Motor neuron (in vitro differentiated cells): ENCODE measurements at regions not wholly inside any gene's neighbourhood (a gene's known extent, or its start where the extent isn't known, plus 50 kb on each side); places are given as distances from the start of the nearest gene placed in this dataset.

ENCODE experiments used
- ATAC-seq, 8 experiments: fragments of 200-7000 bp; cut with Tn5 transposase; replicated peaks in 6 of 8; 2 replicates each; pipeline ENCODE4 v1.8.0; 2021; ENCODE audit warnings: mild to moderate bottlenecking in 8 of 8, moderate library complexity in 8 of 8
- H3K27ac ChIP-seq, 2 donors: fragments of 250-450 bp; sonication (Bioruptor Pico); 2 replicates each; pipeline ENCODE4 v1.9.0; 2021; ENCODE audit warnings: antibody characterized with exemption in 2 of 2, mild to moderate bottlenecking in 2 of 2, moderate library complexity in 1 of 2
- H3K4me1 ChIP-seq, 2 donors: fragments of 250-450 bp; sonication (Bioruptor Pico); replicated peaks in 1 of 2; 2 replicates each; pipeline ENCODE4 v1.6.1; 2021; ENCODE audit warnings: antibody characterized with exemption in 2 of 2, mild to moderate bottlenecking in 2 of 2, moderate library complexity in 1 of 2
- H3K4me3 ChIP-seq, 5 donors: fragments of 250-450 bp; sonication (Bioruptor Pico); 2 replicates each; pipeline ENCODE4 v1.9.0; 2021; ENCODE audit warnings: antibody characterized with exemption in 5 of 5, mild to moderate bottlenecking in 5 of 5, moderate library complexity in 4 of 5
- WGBS, 10 experiments: fragments of 450-650 bp; shearing (Covaris generic); methylation state at CpG; one replicate each; pipeline ENCODE4 v1.0.0; 2022; 5-methylcytosine and 5-hydroxymethylcytosine counted together
- in situ Hi-C, 9 experiments: fragments of 400-800 bp; cut with MboI; loops; one replicate each; pipeline ENCODE4 v1.15.0; 2021; ENCODE audit warnings: low sequenced_read_pairs in 9 of 9, low pct_unique_long_range_greater_than_20kb in 2 of 9; ENCODE audit not compliant: unreplicated experiment in 9 of 9

DNA sequence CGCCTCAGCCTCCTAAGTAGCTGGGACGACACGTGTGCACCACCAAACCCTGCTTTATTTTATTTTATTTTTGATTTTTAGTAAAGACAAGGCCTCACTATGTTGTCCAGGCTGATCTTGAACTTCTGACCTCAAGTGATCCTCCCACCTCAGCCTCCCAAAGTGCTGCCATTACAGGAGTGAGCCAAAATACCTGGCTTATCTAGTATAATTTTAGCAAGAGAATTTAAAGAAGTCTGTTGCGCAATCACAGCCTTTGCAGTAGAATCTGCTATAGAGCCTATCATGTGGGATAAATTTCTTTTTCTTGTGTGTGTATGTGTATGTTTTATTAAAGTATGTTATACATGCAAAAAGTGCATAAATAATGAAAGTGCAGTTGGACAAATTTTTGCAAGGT, 92.1 kb upstream of the ANKEF1 start:
- in situ Hi-C loops = no loop called here
- Histone ChIP-seq H3K4me3 (no peak overlapping the region), H3K4me1 (no peaks in the 10 kb centered on the region), H3K27ac (no peak overlapping the region)
- 40 to 100% (median 91%) methylated on average over 1 to 4 of the region's 4 CpGs; no CpG with 5 or more reads in 3 of the 10 experiments for WGBS, 10 experiments
- no peak for ATAC-seq

DNA sequence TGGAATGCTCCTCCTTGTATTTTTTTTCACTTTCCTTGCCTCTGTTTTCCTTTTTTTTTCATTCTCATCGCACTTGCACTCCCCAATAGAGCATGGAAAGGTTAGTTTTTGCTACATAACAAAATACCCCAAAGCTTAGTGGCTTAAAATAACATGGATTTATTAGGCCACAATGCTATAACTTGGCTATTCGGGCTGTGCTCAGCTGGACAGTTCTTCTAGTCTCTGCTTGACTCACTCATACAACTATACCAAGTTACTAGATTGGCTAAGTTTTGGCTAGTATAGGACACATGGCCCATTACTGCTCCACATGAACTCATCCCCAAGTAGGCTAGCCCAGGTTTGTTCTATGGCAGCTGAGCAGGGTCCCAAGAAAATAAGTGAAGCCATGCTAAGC, 94.5 kb upstream of the ANKEF1 start:
- in situ Hi-C loops = no loop called here
- no peak overlapping the region for H3K27ac ChIP-seq
- no peak overlapping the region for H3K4me3 ChIP-seq
- WGBS, 10 experiments = 0 to 100% (median 90%) methylated on average over 1 to 2 of the region's 2 CpGs
- ATAC-seq = no peak
- no peaks in the 10 kb centered on the region for H3K4me1 ChIP-seq

DNA sequence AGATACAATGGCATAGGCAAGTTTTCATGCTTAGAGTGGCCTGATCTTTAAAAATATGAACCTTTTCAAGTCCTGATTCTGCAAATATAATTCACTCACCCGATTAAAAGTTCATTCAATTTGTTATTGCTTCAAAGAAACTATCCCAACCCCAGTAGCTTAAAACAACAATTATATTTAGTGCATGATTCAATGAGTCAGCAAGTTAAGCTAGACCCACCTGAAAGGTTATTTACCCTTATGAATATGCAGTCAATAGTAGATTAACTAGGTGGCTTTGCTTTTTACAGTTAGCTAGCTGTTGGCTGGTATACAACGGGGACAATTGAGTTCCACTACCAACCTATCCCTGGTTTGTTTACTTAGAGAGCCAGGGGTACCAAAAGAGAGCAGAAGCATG, 95.6 kb upstream of the ANKEF1 start:
- Histone ChIP-seq H3K27ac (no peak overlapping the region), H3K4me3 (no peak overlapping the region), H3K4me1 (no peaks in the 10 kb centered on the region)
- in situ Hi-C loops = no loop called here
- ATAC-seq = no peak
- 0 to 92% (median 75%) methylated on average over 1 to 2 of the region's 2 CpGs; no CpG with 5 or more reads in 2 of the 10 experiments for WGBS, 10 experiments

DNA sequence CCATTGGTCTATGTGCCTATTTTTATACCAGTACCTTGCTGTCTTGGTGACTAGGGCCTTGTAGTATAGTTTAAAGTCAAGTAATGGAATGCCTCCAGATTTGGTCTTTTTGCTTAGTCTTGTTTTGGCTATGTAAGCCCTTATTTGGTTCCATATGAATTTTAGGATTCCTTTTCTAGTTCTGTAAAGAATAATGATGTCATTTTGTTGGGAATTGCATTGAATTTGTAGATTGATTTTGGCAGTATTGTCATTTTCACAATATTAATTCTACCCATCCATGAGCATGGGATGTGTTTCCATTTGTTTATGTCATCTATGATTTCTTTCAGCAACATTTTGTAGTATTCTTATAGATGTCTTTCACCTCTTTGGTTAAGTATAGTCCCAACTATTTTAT, 96.4 kb upstream of the PAK5 start:
- no peak overlapping the region for H3K27ac ChIP-seq
- no peaks in the 10 kb centered on the region for H3K4me1 ChIP-seq
- no peak for ATAC-seq
- in situ Hi-C loops = no loop called here
- H3K4me3 ChIP-seq = no peak overlapping the region

DNA sequence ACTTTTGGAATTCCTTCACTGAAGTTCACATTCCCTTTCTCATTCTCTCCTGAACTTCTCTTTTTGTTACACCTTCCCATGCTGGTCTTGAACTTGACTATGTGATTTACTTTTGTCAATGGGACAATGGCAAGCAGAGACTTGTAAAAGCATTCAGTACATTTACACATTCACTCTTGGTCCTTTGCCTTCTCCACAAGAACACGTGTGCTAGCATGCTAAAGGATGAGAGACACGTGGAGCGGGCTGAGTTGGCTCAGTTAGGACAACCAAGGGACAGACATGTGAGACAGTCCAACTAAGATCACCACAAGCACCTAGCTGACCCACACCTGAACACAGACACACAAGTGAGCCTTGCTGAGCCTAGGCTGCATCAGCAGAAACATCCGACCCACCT, 91.3 kb upstream of the PAK5 start:
- in situ Hi-C loops = no loop called here
- ATAC-seq = no peak
- H3K4me1 ChIP-seq = no peaks in the 10 kb centered on the region

DNA sequence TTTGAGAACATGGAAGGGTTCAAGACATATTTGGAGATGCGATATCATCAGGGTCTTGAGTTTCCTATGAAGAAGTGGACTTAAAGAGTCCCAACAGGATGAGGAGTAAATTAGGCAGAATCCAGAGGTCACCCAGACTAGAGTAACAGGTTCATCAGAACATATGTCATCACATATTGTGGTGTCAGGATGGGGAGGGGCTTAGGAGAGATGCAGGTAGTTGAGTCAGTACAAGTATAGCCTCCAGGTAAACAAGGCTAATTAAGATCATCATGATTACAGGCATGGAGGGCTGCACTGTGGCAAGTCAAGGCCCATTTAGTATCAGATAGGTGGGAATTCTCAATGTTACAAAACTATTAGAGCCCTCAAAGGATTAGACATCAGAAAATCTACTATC, 90.1 kb upstream of the PAK5 start:
- ATAC-seq = no peak
- no peak overlapping the region for H3K4me3 ChIP-seq
- H3K4me1 ChIP-seq = no peaks in the 10 kb centered on the region
- WGBS, 10 experiments = 0 to 88% (median 20%) methylated on average over 1 of the region's 1 CpG; no CpG with 5 or more reads in 7 of the 10 experiments
- in situ Hi-C loops = no loop called here
- H3K27ac ChIP-seq = no peak overlapping the region

More for the DNA sequence above, 91.3 kb upstream of the PAK5 start:
- Histone ChIP-seq H3K4me3 (no peak overlapping the region), H3K27ac (no peak overlapping the region)
- 13 to 100% (median 85%) methylated on average over 1 to 4 of the region's 4 CpGs; no CpG with 5 or more reads in 5 of the 10 experiments for WGBS, 10 experiments

DNA sequence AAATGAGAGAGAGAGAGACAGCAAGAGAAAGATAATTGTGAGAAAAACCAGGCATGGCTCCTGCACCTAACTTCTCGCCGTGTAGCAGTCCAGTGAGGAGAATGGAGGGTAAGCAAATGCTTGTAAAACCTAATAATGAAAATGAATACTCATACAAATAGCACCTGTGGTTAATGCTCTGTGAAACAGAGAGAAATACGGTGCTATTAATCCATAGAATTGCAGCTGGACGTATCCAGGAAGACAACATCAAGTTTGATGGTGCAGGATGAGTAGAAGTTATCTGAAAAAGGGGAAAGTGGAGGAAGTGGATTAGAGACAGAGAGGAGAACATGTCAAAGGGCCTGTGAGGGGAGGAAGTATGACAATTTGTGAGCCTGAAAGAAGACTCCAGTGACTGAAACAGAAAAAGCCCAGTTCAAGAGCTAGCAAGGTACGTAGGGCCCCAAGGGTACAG, 89.4 kb upstream of the PAK5 start:
- ATAC-seq = no peak
- Histone ChIP-seq H3K4me1 (no peaks in the 10 kb centered on the region), H3K27ac (no peak overlapping the region), H3K4me3 (no peak overlapping the region)
- in situ Hi-C loops = no loop called here
- 0 to 80% (median 49%) methylated on average over 1 to 5 of the region's 5 CpGs; no CpG with 5 or more reads in 1 of the 10 experiments for WGBS, 10 experiments

DNA sequence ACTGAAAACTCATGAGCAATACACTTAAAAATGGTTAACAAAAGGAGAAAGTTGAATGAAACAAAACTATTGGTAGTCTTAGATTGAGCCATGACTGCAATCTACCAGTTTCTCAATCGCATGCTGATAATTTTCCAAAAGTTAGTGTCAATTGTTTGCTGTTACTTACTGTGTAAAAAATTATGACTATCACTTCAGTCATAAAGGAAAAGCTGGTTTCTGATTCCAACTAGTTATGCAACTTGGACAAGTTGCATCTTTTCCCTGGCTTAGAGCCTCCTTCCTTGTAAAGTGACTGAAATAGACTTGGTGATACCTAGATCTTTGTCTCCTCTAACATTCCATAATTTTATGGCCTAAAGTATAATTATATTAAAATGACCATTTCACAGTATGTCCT, 88.3 kb upstream of the PAK5 start:
- no peaks in the 10 kb centered on the region for H3K4me1 ChIP-seq
- WGBS, 10 experiments = 0 to 92% (median 73%) methylated on average over 1 of the region's 1 CpG
- no peak for ATAC-seq
- H3K27ac ChIP-seq = no peak overlapping the region
- in situ Hi-C loops = no loop called here
- H3K4me3 ChIP-seq = no peak overlapping the region

DNA sequence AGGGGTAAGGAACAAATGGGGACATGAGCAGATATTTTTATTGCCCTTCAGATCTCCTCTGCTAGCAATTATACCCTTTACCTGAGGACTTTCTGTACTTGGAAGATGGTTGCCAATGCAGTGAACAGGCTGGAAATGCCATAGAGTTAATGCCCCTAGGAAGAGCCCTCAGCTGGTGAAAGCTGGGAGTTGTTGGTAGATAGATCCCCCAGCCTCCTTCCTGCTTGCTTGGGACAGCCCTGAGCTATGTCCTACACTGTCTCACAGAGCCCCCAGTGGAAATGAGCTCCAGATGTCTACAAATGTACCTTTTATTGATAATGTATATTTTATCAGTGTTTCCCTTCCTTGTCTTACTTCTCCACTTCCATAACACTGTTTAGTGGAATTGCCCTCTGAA, 87.6 kb upstream of the PAK5 start:
- ATAC-seq = no peak
- in situ Hi-C loops = no loop called here
- Histone ChIP-seq H3K27ac (no peak overlapping the region), H3K4me3 (no peak overlapping the region), H3K4me1 (no peaks in the 10 kb centered on the region)

DNA sequence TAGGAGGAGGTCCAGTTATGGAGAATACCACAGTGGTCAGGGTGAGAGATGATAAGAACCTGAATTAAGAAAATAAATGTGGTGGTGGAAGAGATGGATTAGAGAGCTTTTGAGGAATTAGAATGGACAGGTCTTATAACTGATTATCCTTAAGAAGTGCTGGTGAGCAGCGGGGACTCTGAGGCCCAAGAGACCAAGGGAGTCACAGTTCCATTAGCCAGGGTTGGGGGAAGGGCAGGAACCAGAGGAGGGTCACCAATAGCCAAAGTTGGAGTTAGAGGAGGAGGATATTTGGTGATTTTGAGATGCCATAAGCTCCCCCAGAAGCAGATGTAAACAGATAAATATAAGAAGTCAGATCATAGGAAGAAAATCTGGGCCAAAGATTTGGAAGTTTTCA, 87.1 kb upstream of the PAK5 start:
- WGBS, 10 experiments = 29 to 88% (median 70%) methylated on average over 1 of the region's 1 CpG; no CpG with 5 or more reads in 6 of the 10 experiments

DNA sequence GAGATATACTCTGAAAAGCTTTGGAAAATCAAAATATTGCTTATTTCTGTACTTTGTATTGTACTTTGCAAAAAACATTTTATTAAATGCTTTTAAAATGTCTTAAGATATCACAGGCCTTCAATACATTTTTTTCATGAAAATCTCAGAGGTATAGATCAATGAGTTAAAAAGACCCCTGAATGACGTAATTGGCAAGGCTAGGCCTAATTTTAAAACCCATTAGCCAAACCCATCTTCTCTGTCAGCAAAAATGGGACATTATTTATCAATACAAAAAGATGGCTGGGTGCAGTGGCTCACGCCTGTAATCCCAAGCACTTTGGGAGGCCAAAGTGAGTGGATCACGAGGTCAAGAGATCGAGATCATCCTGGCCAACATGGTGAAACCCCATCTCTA, 84.8 kb upstream of the PAK5 start:
- Histone ChIP-seq H3K4me3 (no peak overlapping the region), H3K4me1 (no peaks in the 10 kb centered on the region), H3K27ac (no peak overlapping the region)
- in situ Hi-C loops = loop anchor here in 3 of 9 experiments (25.0 kb wide), 2 partner anchors 286 to 511 kb away; no protein-coding TSS in a partner anchor
- 26 to 100% (median 95%) methylated on average over 1 to 4 of the region's 4 CpGs; no CpG with 5 or more reads in 1 of the 10 experiments for WGBS, 10 experiments
- ATAC-seq = no peak

More for the DNA sequence above, 87.1 kb upstream of the PAK5 start:
- Histone ChIP-seq H3K4me1 (no peaks in the 10 kb centered on the region), H3K4me3 (no peak overlapping the region), H3K27ac (no peak overlapping the region)
- in situ Hi-C loops = no loop called here
- no peak for ATAC-seq

DNA sequence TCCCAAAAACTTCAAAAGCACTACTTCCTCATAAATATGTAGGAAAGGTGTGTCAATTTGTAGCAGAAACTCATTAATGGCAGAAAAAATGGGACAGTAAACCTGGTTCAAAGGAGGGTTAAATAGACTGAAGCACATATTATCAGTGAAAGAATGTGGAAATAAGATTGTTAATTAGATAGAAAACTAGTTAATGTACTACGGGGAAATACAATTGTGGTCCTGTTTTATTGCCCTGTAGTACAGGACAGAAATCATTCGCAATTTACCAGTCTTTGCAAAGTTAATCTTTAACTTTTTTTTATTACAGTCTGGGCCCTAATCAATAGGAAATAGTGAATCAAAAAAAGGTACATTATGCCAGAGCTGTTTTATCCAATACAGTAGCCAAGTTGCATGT, 82.0 kb upstream of the PAK5 start:
- no peak for ATAC-seq
- no peak overlapping the region for H3K4me3 ChIP-seq
- WGBS, 10 experiments = 0 to 100% (median 47%) methylated on average over 1 to 2 of the region's 2 CpGs; no CpG with 5 or more reads in 2 of the 10 experiments
- in situ Hi-C loops = loop anchor here in 3 of 9 experiments (25.0 kb wide), 2 partner anchors 284 to 509 kb away; no protein-coding TSS in a partner anchor
- no peaks in the 10 kb centered on the region for H3K4me1 ChIP-seq
- no peak overlapping the region for H3K27ac ChIP-seq

DNA sequence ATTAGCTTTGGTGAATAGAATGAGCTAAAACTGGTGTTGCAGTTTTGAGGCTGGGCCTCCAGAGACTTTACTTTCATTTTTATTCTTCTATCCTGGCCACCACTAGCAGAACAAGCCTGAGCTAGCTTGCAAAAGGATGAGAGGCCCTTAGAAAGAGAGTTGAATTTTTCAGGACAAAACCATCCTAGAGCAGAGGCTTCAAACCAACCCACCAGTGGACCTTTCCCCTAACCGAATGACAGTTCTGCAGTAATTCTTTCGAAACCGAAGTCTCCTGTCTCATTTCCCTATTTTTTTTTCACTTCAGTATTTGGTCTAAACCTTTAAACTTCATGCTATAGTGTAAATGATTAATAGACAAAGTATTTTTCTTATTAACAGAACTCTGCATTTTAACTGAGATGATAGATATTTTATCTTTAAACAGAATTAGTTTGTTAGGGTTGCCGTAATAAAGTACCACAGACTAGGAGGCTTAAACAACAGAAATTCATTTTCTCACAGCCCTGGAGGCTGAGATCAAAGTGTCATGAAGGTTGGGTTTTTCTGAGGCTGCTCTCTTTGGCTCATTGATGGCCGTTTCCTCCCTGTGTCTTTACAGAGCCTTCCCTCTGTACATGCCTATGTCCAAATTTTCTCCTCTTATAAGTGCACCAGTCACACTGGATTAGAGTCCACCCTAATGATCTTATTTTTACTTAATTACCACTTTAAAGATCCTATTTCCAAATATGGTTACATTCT, 80.6 kb upstream of the PAK5 start:
- in situ Hi-C loops = loop anchor here in 3 of 9 experiments (25.0 kb wide), 2 partner anchors 282 to 507 kb away; no protein-coding TSS in a partner anchor
- 58 to 98% (median 84%) methylated on average over 2 to 5 of the region's 5 CpGs for WGBS, 10 experiments

DNA sequence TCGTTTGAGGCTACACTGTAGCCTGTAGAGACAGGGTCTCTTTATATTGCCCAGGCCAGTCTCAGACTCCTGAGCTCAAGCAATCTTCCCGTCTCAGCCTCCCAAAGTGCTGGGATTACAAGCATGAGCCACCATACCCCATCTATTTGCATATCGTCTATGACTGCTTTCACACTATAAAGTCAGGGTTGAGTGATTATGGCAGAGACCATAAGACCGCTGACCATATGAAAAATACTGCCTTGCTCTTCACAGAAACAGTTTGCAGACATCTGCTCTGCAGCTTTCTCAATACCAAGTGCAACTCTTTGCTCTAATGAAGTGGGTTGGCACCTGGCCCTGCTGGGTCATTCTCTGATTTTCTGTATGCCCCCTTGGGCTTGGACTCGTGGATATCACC, 79.5 kb upstream of the PAK5 start:
- Histone ChIP-seq H3K4me1 (no peaks in the 10 kb centered on the region), H3K27ac (no peak overlapping the region), H3K4me3 (no peak overlapping the region)
- in situ Hi-C loops = loop anchor here in 3 of 9 experiments (25.0 kb wide), 2 partner anchors 281 to 506 kb away; no protein-coding TSS in a partner anchor
- ATAC-seq = peak in 2 of 8 experiments; percentile 31 to 56
- 0 to 88% (median 49%) methylated on average over 1 to 5 of the region's 5 CpGs for WGBS, 10 experiments

More for the DNA sequence above, 80.6 kb upstream of the PAK5 start:
- ATAC-seq = no peak
- Histone ChIP-seq H3K27ac (no peak overlapping the region), H3K4me3 (no peak overlapping the region), H3K4me1 (no peaks in the 10 kb centered on the region)
